ENCODE measurements at regions not wholly inside any gene's neighbourhood (a gene's known extent, or its start where the extent isn't known, plus 50 kb on each side); places are given as distances from the start of the nearest gene placed in this dataset.
"Not testable (repeated sequence)": the region's sequence is repeated elsewhere in the genome, so short reads cannot be mapped to it uniquely, and the experiment has no call there.

GRCh38 chr3:130151555-130151954 is 69.9 kb downstream of the ALG1L2 start:
- H3K4me3 Mint-ChIP-seq, ATAC-seq, H3K4me1 Mint-ChIP-seq, DNase-seq, H3K27me3 Mint-ChIP-seq, H3K27ac Mint-ChIP-seq, H3K9me3 Mint-ChIP-seq: not testable (repeated sequence)

GRCh38 chr3:130153247-130153646 is 71.6 kb downstream of the ALG1L2 start:
- not testable (repeated sequence) for H3K4me1 Mint-ChIP-seq, DNase-seq, H3K4me3 Mint-ChIP-seq, ATAC-seq, H3K27me3 Mint-ChIP-seq, H3K9me3 Mint-ChIP-seq, H3K27ac Mint-ChIP-seq

GRCh38 chr3:130155464-130155863 is 73.8 kb downstream of the ALG1L2 start:
- not testable (repeated sequence) for H3K4me3 Mint-ChIP-seq, H3K9me3 Mint-ChIP-seq, H3K4me1 Mint-ChIP-seq, H3K27ac Mint-ChIP-seq, ATAC-seq, H3K27me3 Mint-ChIP-seq, DNase-seq

GRCh38 chr3:130166856-130167255 is 85.2 kb downstream of the ALG1L2 start:
- DNase-seq, H3K4me1 Mint-ChIP-seq, H3K9me3 Mint-ChIP-seq, H3K4me3 Mint-ChIP-seq, H3K27me3 Mint-ChIP-seq, ATAC-seq: not testable (repeated sequence)
- H3K27ac Mint-ChIP-seq, result peak overlapping the region in 1 of 2 donors; percentile 86

GRCh38 chr3:130175195-130175594 is 93.6 kb downstream of the ALG1L2 start:
- not testable (repeated sequence) for DNase-seq, H3K9me3 Mint-ChIP-seq, H3K27me3 Mint-ChIP-seq, ATAC-seq, H3K4me3 Mint-ChIP-seq, H3K27ac Mint-ChIP-seq
- H3K4me1 Mint-ChIP-seq, result peaks cover 22% of the 10 kb centered on the region

GRCh38 chr3:130176476-130177256 is 95.0 kb downstream of the ALG1L2 start:
- H3K4me1 Mint-ChIP-seq, result peaks cover 23% of the 10 kb centered on the region
- H3K27me3 Mint-ChIP-seq, H3K4me3 Mint-ChIP-seq, DNase-seq, H3K27ac Mint-ChIP-seq, ATAC-seq, H3K9me3 Mint-ChIP-seq: not testable (repeated sequence)

GRCh38 chr3:130178835-130179234 is 97.2 kb downstream of the ALG1L2 start:
- H3K27me3 Mint-ChIP-seq, ATAC-seq, DNase-seq, H3K9me3 Mint-ChIP-seq: not testable (repeated sequence)
- Mint-ChIP-seq H3K27ac (peak overlapping the region; percentile 12 to 87), H3K4me3 (peak overlapping the region; percentile 66 to 74), H3K4me1 (peaks cover 23% of the 10 kb centered on the region)

GRCh38 chr3:130179353-130179970 is 97.8 kb downstream of the ALG1L2 start:
- ATAC-seq, H3K27me3 Mint-ChIP-seq, H3K9me3 Mint-ChIP-seq: not testable (repeated sequence)
- peak; percentile 41 to 44 for DNase-seq
- H3K4me3 Mint-ChIP-seq, result peak overlapping the region; percentile 66 to 74
- peak overlapping the region; percentile 12 to 87 for H3K27ac Mint-ChIP-seq
- H3K4me1 Mint-ChIP-seq, result peaks cover 23% of the 10 kb centered on the region

- DNase-seq, H3K4me3 Mint-ChIP-seq, H3K9me3 Mint-ChIP-seq, H3K27me3 Mint-ChIP-seq, H3K27ac Mint-ChIP-seq, ATAC-seq: not testable (repeated sequence)
- H3K4me1 Mint-ChIP-seq, result peaks cover 23% of the 10 kb centered on the region
Measured at GRCh38 chr3:130182475-130182874, 100.8 kb downstream of the ALG1L2 start.

- H3K4me1 Mint-ChIP-seq, result peaks cover 16% of the 10 kb centered on the region
- DNase-seq, H3K27ac Mint-ChIP-seq, H3K4me3 Mint-ChIP-seq, H3K9me3 Mint-ChIP-seq, H3K27me3 Mint-ChIP-seq, ATAC-seq: not testable (repeated sequence)
Measured at GRCh38 chr3:130183689-130184088, 102.1 kb downstream of the ALG1L2 start.

GRCh38 chr3:130184152-130185024 is 102.8 kb downstream of the ALG1L2 start:
- H3K4me1 Mint-ChIP-seq, H3K27ac Mint-ChIP-seq, DNase-seq, H3K4me3 Mint-ChIP-seq, H3K9me3 Mint-ChIP-seq, ATAC-seq, H3K27me3 Mint-ChIP-seq: not testable (repeated sequence)

GRCh38 chr3:130201272-130201671 is 119.6 kb downstream of the ALG1L2 start:
- not testable (repeated sequence) for H3K4me1 Mint-ChIP-seq, H3K4me3 Mint-ChIP-seq, H3K27me3 Mint-ChIP-seq, DNase-seq, H3K27ac Mint-ChIP-seq, ATAC-seq
- H3K9me3 Mint-ChIP-seq, result peaks cover 15 to 20% of the 10 kb centered on the region in 2 donors

GRCh38 chr3:130203633-130204032 is 122.0 kb downstream of the ALG1L2 start:
- not testable (repeated sequence) for DNase-seq, ATAC-seq, H3K27me3 Mint-ChIP-seq, H3K27ac Mint-ChIP-seq, H3K4me3 Mint-ChIP-seq, H3K4me1 Mint-ChIP-seq
- H3K9me3 Mint-ChIP-seq, result peaks cover 15 to 20% of the 10 kb centered on the region in 2 donors

- Mint-ChIP-seq H3K27me3 (no peaks in the 10 kb centered on the region), H3K4me3 (no peak overlapping the region), H3K4me1 (no peaks in the 10 kb centered on the region), H3K27ac (no peak overlapping the region), H3K9me3 (no peaks in the 10 kb centered on the region)
- DNase-seq, result no peak
- ATAC-seq, result no peak
Measured at GRCh38 chr3:130227540-130227939, 117.9 kb upstream of the COL6A5 start.

- Mint-ChIP-seq H3K27ac (no peak overlapping the region), H3K4me3 (no peak overlapping the region), H3K27me3 (no peaks in the 10 kb centered on the region), H3K9me3 (no peaks in the 10 kb centered on the region), H3K4me1 (no peaks in the 10 kb centered on the region)
- no peak for ATAC-seq
- DNase-seq, result no peak
Measured at GRCh38 chr3:130242850-130243569, 102.5 kb upstream of the COL6A5 start.

All from stimulated activated naive CD8-positive, alpha-beta T cell treated with anti-CD3 and anti-CD28 coated beads, Interleukin-15, amount 100 ng/mL, for 72 hours (primary cell).